GM21825 (cell line): ENCODE measurements at regions not wholly inside any gene's neighbourhood (a gene's known extent, or its start where the extent isn't known, plus 50 kb on each side); places are given as distances from the start of the nearest gene placed in this dataset.

ENCODE experiments used
- ATAC-seq: cut with Tn5 transposase; IDR thresholded peaks from one replicate; pipeline ENCODE4 v1.9.1; 2021; ENCODE audit warnings: mild to moderate bottlenecking, moderate library complexity; ENCODE audit not compliant: unreplicated experiment

DNA sequence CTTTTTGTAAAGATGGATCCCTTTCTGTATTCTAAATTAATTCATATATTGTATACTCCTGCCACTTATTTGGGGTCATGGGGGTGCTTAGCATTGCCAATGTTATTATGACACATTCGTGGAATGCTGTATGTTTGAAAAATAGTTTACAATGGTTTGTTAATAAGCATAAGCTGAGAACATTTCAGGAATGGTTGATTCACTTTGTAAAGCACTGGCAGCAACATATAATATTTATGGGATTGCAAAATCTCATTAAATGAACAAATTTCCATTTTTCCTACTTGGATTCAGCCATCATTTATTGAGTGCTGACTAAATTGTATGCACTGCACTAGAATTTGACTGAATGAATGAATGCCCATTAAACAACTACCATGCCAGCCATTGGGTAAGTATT, 215.2 kb upstream of the KLF4 start:
- no peak for ATAC-seq

DNA sequence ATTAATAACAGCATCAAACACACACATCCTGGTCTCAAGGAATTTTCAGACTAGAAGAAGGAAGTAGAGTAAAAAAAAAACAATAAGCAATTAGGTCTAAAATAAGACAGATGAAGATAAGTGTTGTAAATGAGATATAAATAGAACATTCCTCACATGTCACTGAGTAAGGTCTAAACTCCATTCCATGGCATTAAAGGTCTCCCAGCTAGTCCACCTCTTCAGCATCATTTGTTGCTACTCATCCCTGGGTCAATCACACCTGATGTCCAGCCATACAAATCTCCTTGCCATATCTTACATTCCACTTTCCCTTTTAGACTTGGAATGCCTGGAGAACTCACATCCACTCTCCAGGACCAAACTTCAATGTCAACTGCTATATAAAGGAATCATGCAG, 214.1 kb upstream of the KLF4 start:
- no peak for ATAC-seq

DNA sequence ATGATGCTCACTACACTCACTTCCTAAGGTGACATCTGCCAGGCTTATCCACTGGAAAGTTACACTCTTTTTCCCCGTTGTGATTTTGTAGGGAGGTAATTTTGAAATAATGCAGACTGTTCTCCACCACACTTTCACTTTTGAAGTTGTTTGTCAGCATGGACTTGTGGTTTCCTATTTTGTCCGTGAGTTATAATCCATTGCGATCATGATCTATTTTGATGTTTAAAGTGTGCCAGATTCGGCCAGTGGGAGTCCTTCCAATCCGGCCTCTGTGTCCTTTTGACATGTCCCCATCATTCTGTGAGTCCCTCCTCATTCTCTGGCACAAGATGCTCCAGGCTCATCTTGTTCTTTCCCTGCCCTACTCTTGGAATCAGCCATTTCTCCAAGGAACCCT, 211.3 kb upstream of the KLF4 start:
- ATAC-seq: no peak

DNA sequence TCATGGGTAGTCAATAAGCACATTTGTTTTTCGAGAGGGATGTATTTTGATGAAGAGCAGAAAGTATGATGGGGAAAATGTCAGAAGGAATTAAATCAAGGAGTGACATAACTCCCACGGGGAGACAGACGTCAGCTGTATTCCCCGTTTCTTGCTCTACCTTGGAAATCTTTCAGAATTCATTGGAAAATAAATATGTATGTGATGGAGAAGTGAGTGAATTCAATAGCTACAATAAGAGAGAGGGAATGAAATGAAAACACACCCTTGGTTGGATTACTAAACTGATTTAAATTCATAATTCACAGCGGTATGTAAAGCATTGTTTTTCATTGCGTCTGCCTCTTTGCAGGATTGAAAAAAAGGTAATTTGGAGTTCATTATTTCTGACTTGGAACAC, 209.7 kb upstream of the KLF4 start:
- no peak for ATAC-seq

DNA sequence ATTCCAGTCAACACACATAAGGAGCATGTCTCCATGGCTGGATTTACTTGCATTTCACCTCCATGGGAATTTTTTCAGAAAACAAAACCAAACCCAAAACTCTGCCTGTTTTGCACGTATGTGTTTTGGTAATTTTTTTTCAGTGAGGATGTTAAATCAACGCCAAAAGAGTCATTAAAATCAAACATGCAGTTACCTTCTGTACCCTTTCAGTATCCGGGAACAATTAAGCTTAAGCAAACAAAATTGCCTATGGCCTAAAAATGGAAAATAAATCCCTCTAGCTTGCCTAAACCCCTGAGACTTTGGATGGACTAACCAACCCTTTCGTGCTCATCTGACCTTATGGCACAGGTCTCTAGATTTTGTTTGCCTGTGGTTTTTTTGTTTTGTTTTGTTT, 209.2 kb upstream of the KLF4 start:
- no peak for ATAC-seq

DNA sequence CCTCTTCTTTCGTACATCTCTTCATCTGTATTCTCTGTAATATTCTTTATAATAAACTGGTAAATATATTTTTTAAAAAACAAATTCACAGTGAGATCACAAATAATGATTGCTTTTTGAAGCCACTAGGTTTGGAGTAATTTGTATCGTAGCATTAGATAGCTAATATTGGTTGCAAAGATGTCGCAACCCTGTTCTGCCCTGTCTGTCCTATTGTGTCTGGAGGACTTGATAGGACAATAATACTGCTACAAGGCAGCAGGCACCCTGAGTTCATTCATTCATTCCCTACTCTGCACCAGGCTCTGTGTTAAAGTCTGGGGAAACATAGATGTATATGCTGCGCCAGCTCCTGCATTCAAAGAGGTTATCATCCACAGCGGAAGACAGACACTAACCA, 206.7 kb upstream of the KLF4 start:
- no peak for ATAC-seq

DNA sequence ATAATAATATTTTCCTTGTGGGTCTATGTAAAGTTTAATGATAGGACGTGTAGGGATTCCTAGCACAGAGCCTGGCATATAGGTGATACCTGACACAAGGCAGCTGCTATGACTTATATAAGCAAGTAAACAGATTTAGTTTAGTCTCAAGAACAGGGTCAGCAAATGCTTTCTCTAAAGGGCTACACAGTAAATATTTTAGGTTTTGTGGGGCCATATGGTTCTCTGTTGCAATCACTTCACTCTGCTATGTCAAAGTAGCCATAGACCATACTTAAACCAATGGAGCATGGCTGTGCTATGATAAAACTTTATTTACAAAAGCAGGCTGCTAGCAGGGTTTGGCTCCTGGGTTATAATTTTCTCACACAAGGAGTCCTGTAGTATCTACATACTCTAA, 204.8 kb upstream of the KLF4 start:
- ATAC-seq: no peak

DNA sequence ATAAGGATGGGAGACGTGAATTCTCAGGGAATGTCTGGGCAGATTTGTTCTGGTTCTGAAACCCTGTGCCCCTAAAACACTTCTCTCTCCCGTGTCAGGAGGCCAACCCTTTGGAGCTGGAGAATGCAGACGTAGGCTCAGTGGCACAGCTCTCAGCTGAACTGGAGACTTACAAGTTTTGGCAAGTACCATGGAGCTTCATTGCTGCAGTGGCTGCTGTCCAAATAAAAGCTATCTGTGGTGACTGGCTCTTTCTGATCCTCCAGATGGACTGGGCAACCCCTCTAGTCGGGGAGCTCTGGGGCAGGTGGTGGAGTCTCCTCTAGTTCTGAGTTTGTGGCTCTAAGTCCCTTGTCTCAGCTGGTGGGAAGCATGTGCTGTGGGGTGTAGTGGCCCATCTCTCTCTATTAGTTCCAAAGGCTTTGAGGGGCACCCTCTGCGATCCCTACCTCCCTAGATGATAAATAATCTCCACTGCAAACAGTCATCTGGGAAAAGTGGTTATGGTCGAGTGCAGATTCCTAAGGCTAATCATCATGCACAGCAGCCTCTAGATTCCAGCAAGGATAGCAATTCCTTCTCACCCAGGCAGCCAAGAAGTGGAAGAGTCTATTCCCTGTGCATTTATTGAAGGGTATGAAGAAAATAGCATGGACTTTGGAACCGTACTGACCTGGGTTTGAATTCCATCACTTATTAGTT, 204.2 kb upstream of the KLF4 start:
- no peak for ATAC-seq

DNA sequence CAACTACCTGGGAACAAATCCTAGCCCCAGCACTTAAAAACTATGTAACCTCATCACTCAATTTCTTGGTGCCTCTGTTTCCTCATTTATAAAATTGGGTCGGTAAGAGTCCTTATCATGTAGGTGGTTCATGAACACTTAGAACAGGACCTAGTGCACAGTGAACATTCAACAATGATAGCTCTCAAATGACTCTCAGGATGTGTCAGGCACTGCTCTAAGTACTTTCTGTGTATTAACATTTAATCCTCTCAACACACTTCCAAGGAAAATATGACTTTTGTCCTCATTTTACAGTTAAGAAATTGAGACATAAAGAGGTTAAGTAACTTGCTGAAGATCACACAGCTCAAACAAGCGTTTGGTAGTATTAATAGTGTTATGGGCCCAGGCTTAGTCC, 202.1 kb upstream of the KLF4 start:
- ATAC-seq: no peak

DNA sequence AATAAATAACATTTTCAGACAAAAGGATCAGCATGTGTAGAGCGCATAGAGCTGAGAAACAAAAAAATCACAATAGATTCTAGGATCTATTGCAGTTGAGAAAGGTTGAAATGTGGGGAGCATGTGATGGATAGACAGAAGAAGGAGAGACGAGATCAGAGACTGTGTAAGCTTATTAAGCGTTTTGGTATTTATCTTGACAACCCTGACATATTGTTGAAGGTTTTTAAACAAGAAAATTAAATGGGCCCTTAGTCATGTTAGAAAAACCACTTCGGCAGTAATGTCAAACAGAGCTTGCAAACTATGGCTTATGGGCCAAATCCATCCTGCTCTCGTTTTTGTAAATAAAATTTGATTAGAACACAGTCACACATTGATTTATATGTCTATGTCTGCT, 200.5 kb upstream of the KLF4 start:
- ATAC-seq: no peak

DNA sequence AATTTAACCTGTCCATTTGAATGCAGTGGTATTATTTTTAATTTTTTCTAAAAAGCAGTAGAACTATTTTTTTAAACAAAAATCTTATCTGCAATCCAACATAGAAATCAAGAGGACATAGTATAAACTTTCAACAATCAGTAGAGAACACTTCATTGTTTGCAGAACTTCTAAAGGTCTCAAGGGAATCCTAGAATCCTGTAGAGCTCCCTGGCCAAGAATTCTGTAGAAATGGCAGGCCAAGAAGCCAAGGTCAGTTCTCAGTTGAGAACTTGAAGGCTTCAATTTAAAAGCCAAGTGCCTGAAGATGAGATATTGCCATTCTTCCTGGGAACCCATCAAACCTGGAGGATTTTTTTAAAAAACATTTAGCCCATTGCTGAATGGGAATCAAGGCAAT, 199.2 kb upstream of the KLF4 start:
- ATAC-seq: no peak

DNA sequence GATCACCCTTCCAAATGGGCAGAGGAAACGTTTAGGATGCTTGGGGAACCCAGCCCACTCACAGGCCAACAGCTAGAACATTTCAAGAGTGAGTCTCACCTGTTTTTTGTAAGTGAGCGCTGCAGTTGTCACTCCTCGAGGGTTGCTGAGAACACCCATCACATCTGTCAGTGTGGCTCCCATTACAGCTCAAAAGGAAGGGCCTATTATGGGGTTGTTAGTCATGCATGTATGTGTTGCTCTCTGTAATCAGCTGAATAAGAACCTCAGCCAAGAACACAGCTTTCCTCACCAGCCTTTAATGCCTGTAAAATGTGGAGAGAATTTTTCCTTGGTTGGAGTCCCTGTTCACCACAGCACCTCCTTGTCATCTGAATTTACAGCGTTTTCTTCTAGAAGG, 196.3 kb upstream of the KLF4 start:
- no peak for ATAC-seq

DNA sequence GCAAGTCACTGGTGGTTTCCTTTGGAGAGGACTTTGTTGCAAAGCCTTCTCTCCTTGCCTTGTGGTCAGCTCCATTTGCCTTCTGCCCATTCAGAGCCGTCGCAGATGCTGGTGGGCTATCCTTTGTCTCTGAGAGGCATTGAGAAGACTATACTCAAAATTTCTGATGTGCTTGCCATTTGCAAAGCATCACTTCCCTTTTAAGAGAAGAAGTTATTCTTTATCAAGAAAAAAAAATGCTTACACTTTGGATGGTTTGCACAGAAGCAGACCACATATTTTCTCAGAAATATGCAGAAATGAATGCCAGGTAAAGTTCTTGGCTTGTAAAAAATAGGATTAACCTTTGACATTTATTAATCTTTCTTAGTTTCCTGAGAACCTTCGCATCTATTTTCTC, 195.8 kb upstream of the KLF4 start:
- no peak for ATAC-seq

DNA sequence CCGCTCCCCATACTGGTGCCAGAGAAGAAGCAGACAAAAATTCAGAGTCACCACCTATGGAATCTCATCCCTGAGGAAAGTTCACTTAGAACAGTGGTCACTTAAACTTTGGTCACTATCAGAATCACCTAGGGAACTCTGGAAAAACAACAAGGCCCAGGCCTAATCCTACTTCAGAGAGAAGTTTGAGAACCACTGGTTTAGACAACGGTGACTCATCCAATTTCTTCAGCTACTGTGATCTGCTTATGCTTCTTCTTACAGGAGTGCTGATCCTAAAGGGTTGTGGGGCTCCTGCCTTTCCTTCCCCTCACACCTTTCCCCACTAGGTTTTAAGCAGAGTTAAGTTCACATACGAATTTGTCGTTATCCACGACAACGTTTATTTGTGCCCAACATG, 194.7 kb upstream of the KLF4 start:
- no peak for ATAC-seq

DNA sequence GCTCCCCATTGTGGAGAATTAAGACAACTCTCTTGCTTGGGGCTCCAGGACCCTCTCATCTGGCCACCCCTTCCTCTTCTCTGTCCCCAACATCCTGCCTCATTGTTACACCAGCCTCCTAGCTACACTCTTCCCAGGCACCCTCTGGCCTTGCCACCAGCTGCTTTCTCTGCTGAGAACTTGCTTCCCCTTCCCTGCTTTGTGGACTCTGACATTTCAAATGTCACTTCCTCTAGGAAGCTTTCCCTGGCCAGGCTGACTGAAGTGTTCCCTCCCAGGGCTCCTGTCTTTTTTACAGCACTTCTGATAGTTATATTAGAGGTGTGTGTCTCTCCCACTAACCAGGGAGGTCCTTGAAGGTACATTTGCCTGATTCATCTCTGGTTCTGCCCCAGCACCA, 194.0 kb upstream of the KLF4 start:
- ATAC-seq: no peak

DNA sequence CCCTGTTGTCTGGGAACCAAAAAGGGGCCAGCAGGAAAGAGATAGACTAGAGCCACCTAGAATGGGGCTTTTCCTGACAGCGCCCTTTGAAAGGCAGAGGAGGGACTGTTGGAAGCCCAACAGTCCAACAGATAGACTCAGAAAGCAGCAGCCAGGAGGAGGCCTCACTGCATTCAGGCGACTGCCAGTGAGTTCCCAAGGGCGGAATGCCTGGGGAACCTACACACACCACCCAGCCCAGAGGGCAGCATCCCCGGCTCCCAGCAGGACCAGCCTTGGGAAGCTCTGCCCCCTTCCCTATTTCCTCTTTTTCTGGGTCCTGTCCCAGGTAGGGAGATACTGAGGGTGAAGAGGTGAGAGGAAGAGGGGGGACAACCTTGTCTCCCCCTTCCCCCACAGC, 192.4 kb upstream of the KLF4 start:
- ATAC-seq: no peak

DNA sequence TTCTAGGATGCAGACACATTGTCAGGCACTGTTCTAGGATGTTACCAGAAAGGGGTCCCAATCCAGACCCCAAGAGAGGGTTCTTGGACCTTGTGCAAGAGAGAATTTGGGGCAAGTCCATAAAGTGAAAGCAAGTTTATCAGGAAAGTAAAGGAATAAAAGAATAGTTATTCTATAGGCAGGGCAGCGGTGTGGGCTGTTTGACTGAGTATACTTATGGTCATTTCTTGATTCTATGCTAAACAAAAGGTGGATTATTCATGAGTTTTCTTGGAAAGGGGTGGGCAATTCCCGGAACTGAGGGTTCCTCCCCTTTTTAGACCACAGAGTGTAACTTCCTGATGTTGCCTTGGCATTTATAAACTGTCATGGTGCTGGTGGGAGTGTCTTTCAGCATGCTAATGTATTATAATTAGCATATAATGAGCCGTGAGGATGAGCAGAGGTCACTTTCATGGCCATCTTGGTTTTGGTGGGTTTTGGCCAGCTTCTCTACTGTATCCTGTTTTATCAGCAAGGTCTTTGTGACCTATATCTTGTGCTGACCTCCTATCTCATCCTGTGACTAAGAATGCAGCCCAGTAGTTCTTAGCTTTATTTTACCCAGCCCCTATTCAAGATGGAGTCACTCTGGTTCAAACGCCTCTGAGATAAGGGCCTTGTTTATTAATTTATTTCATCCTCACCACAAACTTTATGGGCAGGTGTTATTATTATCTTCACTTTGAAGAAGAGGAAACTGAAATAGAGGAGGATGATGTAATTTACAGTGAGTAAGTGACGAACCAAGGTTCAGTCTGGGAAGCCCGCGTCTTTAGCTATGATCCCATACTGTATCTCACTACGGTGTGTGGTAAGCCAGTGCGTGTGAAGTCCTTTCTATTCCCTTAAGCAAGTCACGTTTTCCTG, 186.0 kb upstream of the KLF4 start:
- ATAC-seq: no peak

DNA sequence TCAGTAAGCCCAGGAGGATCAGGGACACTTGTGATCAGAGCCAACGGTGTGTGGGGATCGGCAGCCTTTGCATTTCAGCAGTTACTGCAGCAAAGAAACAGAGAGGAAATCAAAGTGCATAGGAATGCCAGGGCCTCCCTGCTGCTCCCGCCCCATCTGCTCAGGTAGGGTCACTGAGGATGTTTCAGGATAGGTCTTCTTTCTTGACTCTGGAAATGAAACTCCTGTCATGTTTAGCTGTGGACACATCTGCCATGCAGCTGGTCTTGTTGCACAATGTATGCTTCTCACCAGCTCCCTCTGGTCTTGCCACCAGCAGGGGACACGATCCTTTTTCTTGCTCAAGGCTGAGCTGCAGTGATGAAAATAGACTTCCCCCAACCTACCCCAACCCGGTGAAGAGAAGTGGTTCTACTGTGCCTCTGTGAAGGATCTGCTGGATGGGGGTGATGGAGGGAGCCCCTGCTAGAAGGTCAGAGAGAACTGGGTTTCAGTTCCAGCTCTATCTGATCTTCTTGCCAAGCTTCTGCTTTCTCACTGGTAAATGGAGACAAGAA, 185.2 kb upstream of the KLF4 start:
- ATAC-seq: no peak

DNA sequence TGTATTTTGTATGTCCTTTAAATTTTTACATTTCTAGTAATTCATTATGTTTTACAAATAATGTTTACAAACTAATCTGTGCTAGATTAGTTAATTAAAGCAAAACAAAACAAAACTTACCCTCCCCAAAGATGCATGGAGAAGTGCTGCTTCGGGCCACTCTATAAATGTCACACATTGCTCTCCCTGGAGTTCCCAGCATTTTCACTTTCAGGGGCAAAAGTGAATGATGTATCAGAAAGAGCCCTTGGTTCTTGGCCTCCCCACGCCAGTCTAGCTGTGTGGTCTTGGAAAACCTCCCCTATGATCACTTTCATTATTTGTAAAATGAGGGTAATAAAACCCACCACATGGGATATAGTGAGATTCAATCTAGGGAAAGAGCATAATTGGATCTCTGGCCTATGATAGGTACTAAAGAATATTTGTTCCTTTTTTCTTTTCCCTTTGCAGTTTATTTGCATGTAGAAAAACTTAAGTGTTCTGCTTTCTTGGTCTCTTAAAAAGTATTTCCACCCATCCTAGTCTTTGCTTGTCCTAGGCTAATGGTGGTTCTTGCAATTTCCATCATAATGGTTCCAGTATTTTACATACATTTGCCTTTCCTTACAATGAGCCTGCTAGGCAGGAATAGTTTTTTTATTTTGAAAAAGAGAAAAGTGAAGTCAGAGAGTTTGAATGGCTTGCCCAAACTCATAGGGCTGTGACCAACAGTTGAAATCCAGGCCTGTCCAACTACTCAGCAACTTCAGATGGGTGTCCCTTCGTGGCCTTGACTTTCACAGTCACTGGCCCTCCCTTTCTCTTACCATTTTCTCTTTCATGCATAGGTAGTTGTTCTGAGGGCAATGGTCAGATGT, 184.5 kb upstream of the KLF4 start:
- no peak for ATAC-seq

DNA sequence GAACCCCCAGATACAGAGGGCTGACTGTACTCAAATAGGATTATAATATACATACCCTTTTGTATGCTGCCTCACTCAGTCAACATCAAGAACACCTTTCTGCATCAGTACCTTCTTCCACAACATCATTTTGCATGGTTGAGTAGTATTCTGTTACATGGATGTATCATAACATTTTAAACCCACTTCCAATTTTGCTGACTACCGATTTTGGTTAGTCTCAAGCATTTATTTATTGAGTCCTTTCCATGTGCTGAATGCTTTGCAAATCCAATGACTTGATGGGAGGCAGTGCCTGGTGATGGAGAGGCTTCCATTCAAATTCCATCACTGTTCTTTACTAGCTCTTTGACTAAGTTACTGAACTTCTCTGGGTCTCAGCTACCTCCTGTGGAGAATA, 182.0 kb upstream of the KLF4 start:
- ATAC-seq: no peak

DNA sequence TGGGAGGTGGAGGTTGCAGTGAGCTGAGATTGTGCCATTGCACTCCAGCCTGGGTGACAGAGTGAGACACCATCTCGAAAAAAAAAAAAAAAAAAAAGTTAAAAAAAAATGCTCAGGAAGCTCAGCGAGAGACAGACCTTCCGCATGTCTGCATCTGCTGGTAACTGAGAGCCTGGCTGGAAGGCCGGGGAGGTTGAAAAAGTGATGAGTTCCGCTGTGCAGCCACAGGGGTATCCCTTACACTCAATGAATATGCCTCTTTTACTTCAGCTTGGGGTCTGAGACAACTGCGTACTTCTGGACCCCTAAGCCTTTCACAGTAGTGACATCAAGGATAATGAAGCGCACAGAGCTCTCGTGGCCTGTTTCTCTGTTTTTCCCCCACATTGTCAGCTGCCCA, 179.9 kb upstream of the KLF4 start:
- ATAC-seq: no peak
